ENCODE measurements at regions not wholly inside any gene's neighbourhood (a gene's known extent, or its start where the extent isn't known, plus 50 kb on each side); places are given as distances from the start of the nearest gene placed in this dataset.

DNA sequence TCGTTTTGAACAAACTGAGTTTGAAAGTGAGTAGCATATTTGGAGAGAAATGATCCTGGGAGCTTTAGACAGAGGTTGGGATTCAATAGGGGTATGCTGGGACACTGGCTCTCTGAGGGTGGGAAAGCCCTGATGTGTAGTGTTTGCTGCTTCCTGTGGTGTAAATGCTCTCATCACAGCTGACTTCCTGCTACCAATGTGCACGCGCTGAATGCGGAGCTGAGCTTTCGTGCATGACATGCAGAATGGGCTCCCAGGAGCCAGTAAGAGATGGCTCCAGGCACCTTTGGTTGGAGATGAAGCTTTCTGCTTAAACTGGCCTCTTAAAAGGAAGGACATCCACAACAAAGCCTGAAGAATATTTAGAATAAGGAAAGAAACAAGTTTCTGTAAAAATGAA, 224.1 kb upstream of the CCDC150 start:
- 9% methylated on average over 4 of the region's 5 CpGs for WGBS (ENCODE audit: insufficient coverage, low coverage, missing lambda C conversion rate)
- in situ Hi-C loops (cut with MboI) (no loop called here), intact Hi-C loops (cut with micrococcal nuclease) (no loop called here)
- no peaks in the 10 kb centered on the region for H3K27me3 ChIP-seq (ENCODE audit: control insufficient read depth in 2 of 2, insufficient read depth in 2 of 2, low read length in 2 of 2)
- no peak overlapping the region for H3K27ac ChIP-seq (ENCODE audit: extremely low read depth, low read depth, low read length)
- no TSS peak for BruUV-seq (replicated peaks)
- H3K9ac ChIP-seq (ENCODE audit: insufficient read depth in 1 of 2, low read depth in 2 of 2, low read length in 2 of 2) = no peak overlapping the region
- TF ChIP-seq ZNF184 (CRISPR knock-in tag; IDR thresholded peaks at IDR 0.05) (no peak), MYC (IDR thresholded peaks at IDR 0.05; ENCODE audit: low read depth, low read length) (0 out of 2 replicates have a peak, but pooled peaks have one; percentile 10), MYC (CRISPR knock-in tag; IDR thresholded peaks at IDR 0.05; ENCODE audit: borderline replicate concordance, low read depth) (no peak)
- H4K20me1 ChIP-seq (replicated peaks; ENCODE audit: control insufficient read depth, insufficient read depth, low read length) = no peaks in the 10 kb centered on the region
- ChIA-PET POLR2A (interaction anchor here (0.6 kb wide), 1 partner anchor 622 kb away, joined by 3 read pairs; no protein-coding TSS in a partner anchor), CTCF (ENCODE audit: low intra/inter-chr PET ratio) (interaction anchor here (0.6 kb wide), 1 partner anchor 12 kb away, joined by 3 read pairs; no protein-coding TSS in a partner anchor)
- FAIRE-seq = no peak
- no peak overlapping the region for H2AFZ ChIP-seq (ENCODE audit: low read depth, low read length)
- H3K9me3 ChIP-seq (replicated peaks; ENCODE audit: control insufficient read depth, insufficient read depth, low read depth, low read length) = no peaks in the 10 kb centered on the region
- peak; percentile 72 for ATAC-seq
- H3K79me2 ChIP-seq (ENCODE audit: control insufficient read depth, insufficient read depth, low read length) = no peaks in the 10 kb centered on the region
- H3K36me3 ChIP-seq (ENCODE audit: control insufficient read depth, insufficient read depth, low read length) = no peaks in the 10 kb centered on the region
- no peak overlapping the region for H3K4me2 ChIP-seq (ENCODE audit: insufficient read depth, low read length)
- H3K4me3 ChIP-seq = no peak overlapping the region
- H3K9me1 ChIP-seq (ENCODE audit: control insufficient read depth, insufficient read depth, low read length) = no peaks in the 10 kb centered on the region
- no peaks in the 10 kb centered on the region; a peak in 1 of 5 replicates for H3K4me1 ChIP-seq (replicated peaks in 1 of 2; ENCODE audit: control insufficient read depth in 2 of 2, insufficient read depth in 2 of 2, low read length in 2 of 2)
- DNase-seq (ENCODE audit: extremely low read depth in 1 of 4, low spot score in 3 of 4) = no peak

- Histone ChIP-seq H3K9ac (ENCODE audit: insufficient read depth in 1 of 2, low read depth in 2 of 2, low read length in 2 of 2) (no peak overlapping the region), H3K27ac (ENCODE audit: extremely low read depth, low read depth, low read length) (no peak overlapping the region), H3K9me1 (ENCODE audit: control insufficient read depth, insufficient read depth, low read length) (no peaks in the 10 kb centered on the region), H2AFZ (ENCODE audit: low read depth, low read length) (no peak overlapping the region), H3K9me3 (replicated peaks; ENCODE audit: control insufficient read depth, insufficient read depth, low read depth, low read length) (no peaks in the 10 kb centered on the region), H3K79me2 (ENCODE audit: control insufficient read depth, insufficient read depth, low read length) (no peaks in the 10 kb centered on the region), H3K4me1 (replicated peaks in 1 of 2; ENCODE audit: control insufficient read depth in 2 of 2, insufficient read depth in 2 of 2, low read length in 2 of 2) (no peaks in the 10 kb centered on the region; a peak in 1 of 5 replicates), H4K20me1 (replicated peaks; ENCODE audit: control insufficient read depth, insufficient read depth, low read length) (no peaks in the 10 kb centered on the region), H3K27me3 (ENCODE audit: control insufficient read depth in 2 of 2, insufficient read depth in 2 of 2, low read length in 2 of 2) (no peaks in the 10 kb centered on the region), H3K4me3 (no peak overlapping the region), H3K4me2 (ENCODE audit: insufficient read depth, low read length) (no peak overlapping the region), H3K36me3 (ENCODE audit: control insufficient read depth, insufficient read depth, low read length) (no peaks in the 10 kb centered on the region)
- DNase-seq (ENCODE audit: extremely low read depth in 1 of 4, low spot score in 3 of 4) (no peak), ATAC-seq (no peak), FAIRE-seq (no peak)
- in situ Hi-C loops (cut with MboI) (no loop called here), intact Hi-C loops (cut with micrococcal nuclease) (no loop called here)
- ChIA-PET CTCF (ENCODE audit: low intra/inter-chr PET ratio) (no interaction called here), POLR2A (no interaction called here)
- 48% methylated on average over 3 of the region's 3 CpGs for WGBS (ENCODE audit: insufficient coverage, low coverage, missing lambda C conversion rate)
- BruUV-seq (replicated peaks) = no TSS peak
- TF ChIP-seq POLR2AphosphoS5 (IDR thresholded peaks at IDR 0.05; ENCODE audit: control insufficient read depth, insufficient read depth, low read depth, low read length) = no peak
- TF ChIP-seq HMBOX1 (IDR thresholded peaks at IDR 0.05) = no peak
- TF ChIP-seq PML (IDR thresholded peaks at IDR 0.05; ENCODE audit: low read length) = no peak
- TF ChIP-seq POLR2H (tag; IDR thresholded peaks at IDR 0.05; ENCODE audit: low read depth) = no peak
- TF ChIP-seq C11orf30 (IDR thresholded peaks at IDR 0.05; ENCODE audit: low read depth) = no peak
- no peak for TF ChIP-seq ZBTB7A (IDR thresholded peaks at IDR 0.05; ENCODE audit: borderline replicate concordance, control insufficient read depth, low read depth, low read length)
- TF ChIP-seq ZNF124 (CRISPR knock-in tag; IDR thresholded peaks at IDR 0.05) = no peak
- no peak for TF ChIP-seq ZNF79 (CRISPR knock-in tag; IDR thresholded peaks at IDR 0.05; ENCODE audit: low read depth)
- no peak for TF ChIP-seq ZNF354B (CRISPR knock-in tag; IDR thresholded peaks at IDR 0.05)
- no peak for TF ChIP-seq SMARCB1 (IDR thresholded peaks at IDR 0.05; ENCODE audit: insufficient read length, low read depth)
- TF ChIP-seq ESRRA (IDR thresholded peaks at IDR 0.05; ENCODE audit: borderline replicate concordance, low read depth) = no peak
Observed at GRCh38 chr2:196420143-196420542, 219.4 kb upstream of the CCDC150 start.
